ENCODE measurements at regions not wholly inside any gene's neighbourhood (a gene's known extent, or its start where the extent isn't known, plus 50 kb on each side); places are given as distances from the start of the nearest gene placed in this dataset.
"Not testable (repeated sequence)": the region's sequence is repeated elsewhere in the genome, so short reads cannot be mapped to it uniquely, and the experiment has no call there.

GRCh38 chrX:65971151-65971550 lies 68.7 kb downstream of the VSIG4 start:
- no peaks in the 10 kb centered on the region for H3K79me2 ChIP-seq (ENCODE audit: low read depth)
- no peaks in the 10 kb centered on the region; the same call in 1 of the 2 replicates for H3K27me3 ChIP-seq (ENCODE audit: insufficient read depth, low read depth)
- no peaks in the 10 kb centered on the region for H3K4me1 ChIP-seq (replicated peaks; ENCODE audit: insufficient read depth)
- no peak overlapping the region for H2AFZ ChIP-seq
- no peak overlapping the region for H3K27ac ChIP-seq
- ChIA-PET POLR2A (ENCODE audit: unreplicated experiment) (no interaction called here), CTCF (no interaction called here)
- H3K4me2 ChIP-seq: no peak overlapping the region
- intact Hi-C loops (cut with micrococcal nuclease; ENCODE audit: unreplicated experiment): no loop called here
- TF ChIP-seq, protein P1, sequence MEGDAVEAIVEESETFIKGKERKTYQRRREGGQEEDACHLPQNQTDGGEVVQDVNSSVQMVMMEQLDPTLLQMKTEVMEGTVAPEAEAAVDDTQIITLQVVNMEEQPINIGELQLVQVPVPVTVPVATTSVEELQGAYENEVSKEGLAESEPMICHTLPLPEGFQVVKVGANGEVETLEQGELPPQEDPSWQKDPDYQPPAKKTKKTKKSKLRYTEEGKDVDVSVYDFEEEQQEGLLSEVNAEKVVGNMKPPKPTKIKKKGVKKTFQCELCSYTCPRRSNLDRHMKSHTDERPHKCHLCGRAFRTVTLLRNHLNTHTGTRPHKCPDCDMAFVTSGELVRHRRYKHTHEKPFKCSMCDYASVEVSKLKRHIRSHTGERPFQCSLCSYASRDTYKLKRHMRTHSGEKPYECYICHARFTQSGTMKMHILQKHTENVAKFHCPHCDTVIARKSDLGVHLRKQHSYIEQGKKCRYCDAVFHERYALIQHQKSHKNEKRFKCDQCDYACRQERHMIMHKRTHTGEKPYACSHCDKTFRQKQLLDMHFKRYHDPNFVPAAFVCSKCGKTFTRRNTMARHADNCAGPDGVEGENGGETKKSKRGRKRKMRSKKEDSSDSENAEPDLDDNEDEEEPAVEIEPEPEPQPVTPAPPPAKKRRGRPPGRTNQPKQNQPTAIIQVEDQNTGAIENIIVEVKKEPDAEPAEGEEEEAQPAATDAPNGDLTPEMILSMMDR (conservative IDR thresholded peaks at IDR 0.05): no peak
- no peak for TF ChIP-seq EZH2 (IDR thresholded peaks at IDR 0.05; ENCODE audit: low read depth)
- BruUV-seq (replicated peaks): no TSS peak
- H3K9me3 ChIP-seq (ENCODE audit: insufficient read depth, low read depth): no peaks in the 10 kb centered on the region
- no peaks in the 10 kb centered on the region for H3F3A ChIP-seq (ENCODE audit: insufficient read depth, low read depth)
- no peak overlapping the region for H3K4me3 ChIP-seq
- H4K20me1 ChIP-seq (ENCODE audit: insufficient read depth): no peaks in the 10 kb centered on the region
- DNase-seq: no peak
- H3K36me3 ChIP-seq (ENCODE audit: low read depth): no peaks in the 10 kb centered on the region
- no peaks in the 10 kb centered on the region for H3K9me2 ChIP-seq (ENCODE audit: insufficient read depth)

DNA sequence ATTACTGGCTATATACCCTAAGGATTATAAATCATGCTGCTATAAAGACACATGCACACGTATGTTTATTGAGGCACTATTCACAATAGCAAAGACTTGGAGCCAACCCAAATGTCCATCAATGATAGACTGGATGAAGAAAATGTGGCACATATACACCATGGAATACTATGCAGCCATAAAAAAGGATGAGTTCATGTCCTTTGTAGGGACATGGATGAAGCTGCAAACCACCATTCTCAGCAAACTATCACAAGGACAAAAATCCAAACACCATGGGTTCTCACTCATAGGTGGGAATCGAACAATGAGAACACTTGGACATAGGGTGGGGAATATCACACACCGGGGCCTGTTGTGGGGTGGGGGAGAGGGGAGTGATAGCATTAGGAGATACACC lies 72.7 kb downstream of the VSIG4 start:
- H3K36me3 ChIP-seq (ENCODE audit: low read depth); BruUV-seq (replicated peaks); H3K4me2 ChIP-seq; H4K20me1 ChIP-seq (ENCODE audit: insufficient read depth); H3F3A ChIP-seq (ENCODE audit: insufficient read depth, low read depth); H3K4me1 ChIP-seq (replicated peaks; ENCODE audit: insufficient read depth); POLR2A ChIA-PET (ENCODE audit: unreplicated experiment); H3K4me3 ChIP-seq; H3K9me3 ChIP-seq (ENCODE audit: insufficient read depth, low read depth); CTCF ChIA-PET; DNase-seq; intact Hi-C loops (cut with micrococcal nuclease; ENCODE audit: unreplicated experiment); H3K79me2 ChIP-seq (ENCODE audit: low read depth); H3K27me3 ChIP-seq (ENCODE audit: insufficient read depth, low read depth); H3K9me2 ChIP-seq (ENCODE audit: insufficient read depth); H2AFZ ChIP-seq; H3K27ac ChIP-seq: not testable (repeated sequence)

DNA sequence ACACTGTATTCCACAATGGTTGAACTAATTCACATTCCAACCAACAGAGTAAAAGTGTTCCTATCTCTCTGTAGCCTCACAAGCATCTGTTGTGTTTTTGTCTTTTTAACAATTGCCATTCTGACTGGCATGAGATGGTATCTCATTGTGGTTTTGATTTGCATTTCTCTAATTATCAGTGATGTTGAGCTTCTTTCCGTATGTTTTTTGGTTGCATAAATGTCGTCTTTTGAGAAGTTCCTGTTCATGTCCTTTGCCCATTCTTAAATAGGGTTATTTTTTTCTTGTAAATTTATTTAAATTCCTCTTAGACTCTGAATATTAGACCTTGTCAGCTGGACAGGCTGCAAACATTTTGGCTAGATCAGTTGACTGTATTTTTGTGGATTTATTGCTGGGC lies 78.2 kb downstream of the VSIG4 start:
- intact Hi-C loops (cut with micrococcal nuclease; ENCODE audit: unreplicated experiment): no loop called here
- H3K9me3 ChIP-seq (ENCODE audit: insufficient read depth, low read depth): no peaks in the 10 kb centered on the region
- H3K27me3 ChIP-seq (ENCODE audit: insufficient read depth, low read depth): no peaks in the 10 kb centered on the region
- H3K4me1 ChIP-seq (replicated peaks; ENCODE audit: insufficient read depth): no peaks in the 10 kb centered on the region
- H3K4me2 ChIP-seq: no peak overlapping the region
- no peak overlapping the region for H2AFZ ChIP-seq
- POLR2A ChIA-PET (ENCODE audit: unreplicated experiment): no interaction called here
- no peak for DNase-seq
- no peaks in the 10 kb centered on the region for H3F3A ChIP-seq (ENCODE audit: insufficient read depth, low read depth)
- CTCF ChIA-PET: no interaction called here
- no peak overlapping the region for H3K27ac ChIP-seq
- H4K20me1 ChIP-seq (ENCODE audit: insufficient read depth): no peaks in the 10 kb centered on the region
- H3K36me3 ChIP-seq (ENCODE audit: low read depth): no peaks in the 10 kb centered on the region
- H3K9me2 ChIP-seq (ENCODE audit: insufficient read depth): no peaks in the 10 kb centered on the region
- no TSS peak for BruUV-seq (replicated peaks)
- no peaks in the 10 kb centered on the region for H3K79me2 ChIP-seq (ENCODE audit: low read depth)
- H3K4me3 ChIP-seq: no peak overlapping the region
- no peak for TF ChIP-seq EZH2 (IDR thresholded peaks at IDR 0.05; ENCODE audit: low read depth)
- TF ChIP-seq, protein P1 (conservative IDR thresholded peaks at IDR 0.05): no peak

DNA sequence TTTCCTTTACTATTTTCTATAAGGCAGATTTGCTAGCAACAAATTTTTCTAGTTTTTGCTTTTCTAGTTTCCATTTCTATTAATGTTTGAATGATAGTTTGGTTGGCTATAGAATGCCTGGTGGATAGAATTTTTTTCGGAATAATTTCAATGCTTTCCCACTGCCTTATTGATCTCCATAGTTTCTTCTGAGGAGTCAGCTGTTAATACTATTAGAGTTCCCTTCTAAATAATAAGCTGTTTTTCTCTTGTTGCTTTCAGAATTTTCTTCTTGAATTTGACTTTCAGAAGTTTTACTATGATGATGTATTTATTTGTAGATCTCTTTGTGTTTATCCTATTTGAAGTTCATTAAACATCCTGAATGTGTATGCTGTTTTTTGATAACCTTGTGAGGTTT lies 91.8 kb downstream of the VSIG4 start:
- no peak overlapping the region for H2AFZ ChIP-seq
- TF ChIP-seq, protein P1 (conservative IDR thresholded peaks at IDR 0.05): no peak
- TF ChIP-seq EZH2 (IDR thresholded peaks at IDR 0.05; ENCODE audit: low read depth): no peak
- POLR2A ChIA-PET (ENCODE audit: unreplicated experiment): no interaction called here
- H3K79me2 ChIP-seq (ENCODE audit: low read depth): no peaks in the 10 kb centered on the region
- no peaks in the 10 kb centered on the region for H3K36me3 ChIP-seq (ENCODE audit: low read depth)
- no peak overlapping the region for H3K27ac ChIP-seq
- H3K9me2 ChIP-seq (ENCODE audit: insufficient read depth): no peaks in the 10 kb centered on the region
- H3K4me2 ChIP-seq: no peak overlapping the region
- CTCF ChIA-PET: no interaction called here
- H4K20me1 ChIP-seq (ENCODE audit: insufficient read depth): no peaks in the 10 kb centered on the region
- DNase-seq: no peak
- H3K4me3 ChIP-seq: no peak overlapping the region
- no peaks in the 10 kb centered on the region for H3K4me1 ChIP-seq (replicated peaks; ENCODE audit: insufficient read depth)
- intact Hi-C loops (cut with micrococcal nuclease; ENCODE audit: unreplicated experiment): no loop called here
- BruUV-seq (replicated peaks): no TSS peak
- no peaks in the 10 kb centered on the region for H3F3A ChIP-seq (ENCODE audit: insufficient read depth, low read depth)
- no peaks in the 10 kb centered on the region for H3K27me3 ChIP-seq (ENCODE audit: insufficient read depth, low read depth)
- H3K9me3 ChIP-seq (ENCODE audit: insufficient read depth, low read depth): no peaks in the 10 kb centered on the region

Data from PC-9 (cell line).